ENCODE measurements at regions not wholly inside any gene's neighbourhood (a gene's known extent, or its start where the extent isn't known, plus 50 kb on each side); places are given as distances from the start of the nearest gene placed in this dataset.
A peak's percentile ranks its signal among the peaks of the same experiment; 100 is the strongest.

- Histone ChIP-seq H3K14ac (ENCODE audit: insufficient read depth, low read length) (no peak overlapping the region), H3K79me2 (ENCODE audit: insufficient read depth, low read length) (no peaks in the 10 kb centered on the region), H3K23me2 (ENCODE audit: insufficient read length, low read depth, low read length, poor library complexity, severe bottlenecking) (no peaks in the 10 kb centered on the region), H4K5ac (ENCODE audit: insufficient read length, low read depth, low read length) (no peak overlapping the region), H2BK5ac (ENCODE audit: insufficient read length, low read length) (no peak overlapping the region), H3K23ac (ENCODE audit: insufficient read length, low read depth, low read length) (no peak overlapping the region), H3K4ac (ENCODE audit: low read depth, low read length) (no peak overlapping the region), H2BK20ac (ENCODE audit: low read depth, low read length, poor library complexity, severe bottlenecking) (no peak overlapping the region), H3K56ac (ENCODE audit: insufficient read length, low read depth, low read length) (no peak overlapping the region), H3K4me1 (ENCODE audit: insufficient read depth, low read length) (no peaks in the 10 kb centered on the region), H4K20me1 (ENCODE audit: control insufficient read depth, insufficient read depth, insufficient read length) (no peaks in the 10 kb centered on the region), H2BK120ac (ENCODE audit: low read depth, low read length, poor library complexity, severe bottlenecking) (no peak overlapping the region), H4K8ac (replicated peaks; ENCODE audit: insufficient read length, low read depth, low read length) (no peak overlapping the region), H2AK5ac (ENCODE audit: insufficient read length, low read length) (no peak overlapping the region), H3K4me2 (ENCODE audit: insufficient read depth, insufficient read length, low read length) (no peak overlapping the region), H3T11ph (ENCODE audit: low read length) (no peak overlapping the region), H2BK12ac (ENCODE audit: insufficient read length, low read depth, low read length) (no peak overlapping the region), H2BK15ac (ENCODE audit: low read depth, low read length) (no peak overlapping the region), H3K9ac (ENCODE audit: extremely low read depth, insufficient read length, low read length) (no peak overlapping the region), H3K27me3 (ENCODE audit: insufficient read depth, low read length) (no peaks in the 10 kb centered on the region; the same call in 1 of the 2 replicates), H3K18ac (ENCODE audit: insufficient read length, low read depth, low read length) (no peak overlapping the region), H2AFZ (ENCODE audit: low read length) (no peak overlapping the region), H4K91ac (ENCODE audit: insufficient read length, low read depth, low read length) (no peak overlapping the region), H3K27ac (ENCODE audit: insufficient read length, low read depth, low read length) (no peak overlapping the region), H3K79me1 (ENCODE audit: insufficient read depth, low read depth, low read length, poor library complexity, severe bottlenecking) (no peaks in the 10 kb centered on the region), H3K9me3 (ENCODE audit: control insufficient read depth, low read depth, low read length) (no peaks in the 10 kb centered on the region)
- Mint-ChIP-seq H3K4me1 (peaks cover 0 to 8% of the 10 kb centered on the region in 2 experiments; a peak in 2 of 4 replicates), H3K36me3 (ENCODE audit: insufficient read depth in 1 of 3, low read depth in 3 of 3) (no peaks in the 10 kb centered on the region), H3K27ac (no peak overlapping the region), H3K4me3 (no peak overlapping the region), H3K27me3 (ENCODE audit: low read depth) (peaks cover 39% of the 10 kb centered on the region), H3K9me3 (no peaks in the 10 kb centered on the region)
- DNase-seq = peak; percentile 25
- TF ChIP-seq CTCF (conservative IDR thresholded peaks at IDR 0.05) = no peak
- WGBS (ENCODE audit: extremely low coverage, insufficient read length, low lambda C conversion rate) = no CpG with 5 or more reads among the region's 23 CpGs
Measured at GRCh38 chr1:17890056-17890814, 135.1 kb downstream of the ACTL8 start.

Data from H9 (cell line).